ENCODE measurements at regions not wholly inside any gene's neighbourhood (a gene's known extent, or its start where the extent isn't known, plus 50 kb on each side); places are given as distances from the start of the nearest gene placed in this dataset.
A peak's percentile ranks its signal among the peaks of the same experiment; 100 is the strongest.

- DNase-seq = no peak
Observed at GRCh38 chr18:43578211-43578610, 300.9 kb upstream of the SYT4 start.

GRCh38 chr18:43578706-43579105 is 301.4 kb upstream of the SYT4 start:
- no peak for DNase-seq

GRCh38 chr18:43581936-43582519 is 304.7 kb upstream of the SYT4 start:
- DNase-seq = no peak

- peak; percentile 32 to 50 (median 44) for DNase-seq
Observed at GRCh38 chr18:43587538-43588153, 310.4 kb upstream of the SYT4 start.

- no peak for DNase-seq
Observed at GRCh38 chr18:43588838-43589237, 311.5 kb upstream of the SYT4 start.

- no peak for DNase-seq
Observed at GRCh38 chr18:43589611-43590151, 312.4 kb upstream of the SYT4 start.

GRCh38 chr18:43590182-43590903 is 313.1 kb upstream of the SYT4 start:
- no peak for DNase-seq

GRCh38 chr18:43592269-43592668 is 315.0 kb upstream of the SYT4 start:
- DNase-seq = no peak

GRCh38 chr18:43596105-43596712 is 318.9 kb upstream of the SYT4 start:
- DNase-seq = peak; percentile 1 to 43 (median 38)

GRCh38 chr18:43601432-43601831 is 324.1 kb upstream of the SYT4 start:
- no peak for DNase-seq

GRCh38 chr18:43605224-43605623 is 327.9 kb upstream of the SYT4 start:
- no peak for DNase-seq

GRCh38 chr18:43606795-43607194 is 329.5 kb upstream of the SYT4 start:
- DNase-seq = no peak

GRCh38 chr18:43620936-43621335 is 343.6 kb upstream of the SYT4 start:
- peak; percentile 21 to 58 (median 45) for DNase-seq

- no peak for DNase-seq
Observed at GRCh38 chr18:43622024-43622423, 344.7 kb upstream of the SYT4 start.

- no peak for DNase-seq
Observed at GRCh38 chr18:43625582-43625981, 348.3 kb upstream of the SYT4 start.

- no peak for DNase-seq
Observed at GRCh38 chr18:43627848-43628530, 350.7 kb upstream of the SYT4 start.

GRCh38 chr18:43634994-43635393 is 357.7 kb upstream of the SYT4 start:
- no peak for DNase-seq

GRCh38 chr18:43635397-43635796 is 358.1 kb upstream of the SYT4 start:
- DNase-seq = no peak

- no peak for DNase-seq
Observed at GRCh38 chr18:43642727-43643330, 365.5 kb upstream of the SYT4 start.

- no peak for DNase-seq
Observed at GRCh38 chr18:43648002-43648401, 370.7 kb upstream of the SYT4 start.

- no peak for DNase-seq
Observed at GRCh38 chr18:43649649-43650357, 372.5 kb upstream of the SYT4 start.

GRCh38 chr18:43650426-43650825 is 373.1 kb upstream of the SYT4 start:
- DNase-seq = no peak

Measured in suppressor macrophage treated with lipopolysaccharide for 1 hour (primary cell).